Bronchial epithelial cell (primary cell): ENCODE measurements at regions not wholly inside any gene's neighbourhood (a gene's known extent, or its start where the extent isn't known, plus 50 kb on each side); places are given as distances from the start of the nearest gene placed in this dataset.

Experiments
- DNase-seq: peaks from one replicate; pipeline ENCODE4 v3.0.0-alpha.2; 2010; ENCODE audit warnings: low read depth
- FAIRE-seq: peaks from 2 replicates; lab custom pipeline; 2011; peaks lifted over from hg19 to GRCh38; lab: Jason Lieb, UNC
- H3K27me3 ChIP-seq: 2 replicates; pipeline ENCODE4 v1.5.1; 2011; ENCODE audit warnings: low read length; ENCODE audit not compliant: control insufficient read depth, insufficient read depth
- H3K36me3 ChIP-seq: 2 replicates; pipeline ENCODE4 v1.5.1; 2011; ENCODE audit warnings: low read length; ENCODE audit not compliant: control insufficient read depth, insufficient read depth
- H3K4me3 ChIP-seq: 2 replicates; pipeline ENCODE4 v1.5.1; 2011; ENCODE audit warnings: mild to moderate bottlenecking, low read depth, low read length, control low read depth
- TF ChIP-seq, protein P1 (sequence below): IDR thresholded peaks from 2 replicates; pipeline ENCODE4 v1.5.1; 2011; ENCODE audit warnings: mild to moderate bottlenecking, moderate library complexity, low read length, control low read depth, inconsistent platforms; ENCODE audit not compliant: insufficient read depth, severe bottlenecking

DNA sequence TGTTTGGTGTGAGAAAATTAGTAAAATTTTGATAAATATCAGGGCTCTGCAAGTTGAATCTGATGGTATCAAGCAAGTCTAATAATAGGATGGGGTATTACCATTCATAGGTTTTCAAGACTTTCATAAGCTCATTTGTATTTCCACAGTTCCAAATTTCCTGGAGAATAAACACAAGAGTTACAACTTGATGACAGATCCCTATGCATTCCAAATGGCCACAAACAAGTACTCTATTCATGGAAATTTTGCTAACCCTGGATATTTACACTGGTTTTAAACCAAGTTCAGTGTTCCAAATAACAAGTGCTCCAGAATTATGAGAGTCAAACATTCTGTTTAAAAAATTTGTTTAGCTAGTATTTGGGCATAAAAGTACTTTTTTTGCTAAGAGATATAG, 75.0 kb upstream of the CNTN6 start:
- TF ChIP-seq, protein P1, sequence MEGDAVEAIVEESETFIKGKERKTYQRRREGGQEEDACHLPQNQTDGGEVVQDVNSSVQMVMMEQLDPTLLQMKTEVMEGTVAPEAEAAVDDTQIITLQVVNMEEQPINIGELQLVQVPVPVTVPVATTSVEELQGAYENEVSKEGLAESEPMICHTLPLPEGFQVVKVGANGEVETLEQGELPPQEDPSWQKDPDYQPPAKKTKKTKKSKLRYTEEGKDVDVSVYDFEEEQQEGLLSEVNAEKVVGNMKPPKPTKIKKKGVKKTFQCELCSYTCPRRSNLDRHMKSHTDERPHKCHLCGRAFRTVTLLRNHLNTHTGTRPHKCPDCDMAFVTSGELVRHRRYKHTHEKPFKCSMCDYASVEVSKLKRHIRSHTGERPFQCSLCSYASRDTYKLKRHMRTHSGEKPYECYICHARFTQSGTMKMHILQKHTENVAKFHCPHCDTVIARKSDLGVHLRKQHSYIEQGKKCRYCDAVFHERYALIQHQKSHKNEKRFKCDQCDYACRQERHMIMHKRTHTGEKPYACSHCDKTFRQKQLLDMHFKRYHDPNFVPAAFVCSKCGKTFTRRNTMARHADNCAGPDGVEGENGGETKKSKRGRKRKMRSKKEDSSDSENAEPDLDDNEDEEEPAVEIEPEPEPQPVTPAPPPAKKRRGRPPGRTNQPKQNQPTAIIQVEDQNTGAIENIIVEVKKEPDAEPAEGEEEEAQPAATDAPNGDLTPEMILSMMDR = no peak
- FAIRE-seq = no peak
- H3K36me3 ChIP-seq = no peaks in the 10 kb centered on the region
- H3K27me3 ChIP-seq = no peaks in the 10 kb centered on the region
- H3K4me3 ChIP-seq = no peak overlapping the region
- DNase-seq = no peak

DNA sequence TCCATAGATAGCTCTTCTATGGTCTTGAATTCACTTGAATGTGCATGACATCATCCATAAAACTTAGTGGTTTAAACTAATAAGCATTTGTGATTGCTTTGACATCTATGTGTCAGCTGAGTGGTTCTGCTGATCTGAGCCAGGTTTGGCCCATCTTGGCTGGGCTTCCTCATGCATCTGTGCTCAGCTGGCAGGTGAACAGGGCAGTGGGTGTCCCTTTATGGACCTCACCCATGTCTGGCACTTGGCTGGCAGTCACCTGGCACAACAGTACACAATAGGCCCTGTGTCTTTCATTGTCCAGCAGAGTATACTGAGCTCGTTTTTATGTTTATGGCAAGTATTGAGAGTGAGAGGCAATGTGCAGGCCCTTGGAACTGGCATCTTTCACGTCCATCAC, 73.7 kb upstream of the CNTN6 start:
- Histone ChIP-seq H3K4me3 (no peak overlapping the region), H3K27me3 (no peaks in the 10 kb centered on the region), H3K36me3 (no peaks in the 10 kb centered on the region)
- TF ChIP-seq, protein P1 = no peak
- no peak for DNase-seq
- FAIRE-seq = no peak

DNA sequence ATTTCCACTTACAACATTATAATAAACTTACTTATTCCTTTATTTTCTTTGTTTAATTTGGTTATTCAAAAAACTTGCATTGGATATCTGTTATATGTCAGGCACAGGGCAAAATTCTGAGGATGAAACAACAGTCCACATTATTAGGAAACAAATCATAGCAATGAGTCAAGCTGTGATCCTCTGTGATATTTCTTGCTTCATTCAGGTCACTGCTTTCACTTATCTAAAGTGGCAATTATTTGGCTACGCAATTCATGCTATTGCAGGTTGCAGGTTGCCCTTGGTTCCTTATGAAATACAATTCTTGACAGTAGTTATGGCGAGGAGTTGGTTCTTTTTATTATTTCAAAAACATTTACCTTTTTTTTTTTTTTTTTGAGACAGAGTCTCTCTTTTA, 66.4 kb upstream of the CNTN6 start:
- no peak overlapping the region for H3K4me3 ChIP-seq
- H3K27me3 ChIP-seq = no peaks in the 10 kb centered on the region
- DNase-seq (no peak), FAIRE-seq (no peak)
- TF ChIP-seq, protein P1 = no peak
- no peaks in the 10 kb centered on the region for H3K36me3 ChIP-seq

DNA sequence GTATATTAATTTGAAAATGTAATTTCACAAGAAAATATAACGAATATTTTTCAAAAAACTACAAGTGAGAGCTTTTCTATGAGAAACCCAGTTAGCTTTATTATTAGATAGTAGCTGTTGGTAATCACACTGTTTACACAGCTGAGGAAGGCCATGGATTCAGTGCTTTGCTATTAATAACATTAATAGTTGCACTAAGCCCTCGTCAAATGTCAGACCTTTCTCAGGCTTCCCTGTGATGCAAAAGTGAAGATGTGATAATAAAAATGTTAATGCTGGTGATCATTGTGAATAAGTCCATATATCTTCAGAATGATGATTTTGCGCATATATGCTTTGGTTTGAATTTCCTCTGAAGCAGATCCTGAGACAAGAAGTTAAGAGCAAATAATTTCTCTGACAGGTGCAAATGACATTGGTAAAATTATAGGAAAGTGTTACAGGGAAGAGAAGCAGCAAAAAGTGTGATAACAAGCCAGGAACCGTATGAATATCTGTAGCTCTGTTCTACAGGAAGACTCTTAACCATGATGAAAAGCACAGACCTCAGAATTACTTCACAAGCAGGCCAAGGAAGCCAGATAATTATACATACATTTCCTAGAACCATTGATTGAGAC, 56.5 kb upstream of the CNTN6 start:
- H3K36me3 ChIP-seq = no peaks in the 10 kb centered on the region
- H3K27me3 ChIP-seq = no peaks in the 10 kb centered on the region
- TF ChIP-seq, protein P1 = no peak
- DNase-seq (no peak), FAIRE-seq (no peak)
- no peak overlapping the region for H3K4me3 ChIP-seq

DNA sequence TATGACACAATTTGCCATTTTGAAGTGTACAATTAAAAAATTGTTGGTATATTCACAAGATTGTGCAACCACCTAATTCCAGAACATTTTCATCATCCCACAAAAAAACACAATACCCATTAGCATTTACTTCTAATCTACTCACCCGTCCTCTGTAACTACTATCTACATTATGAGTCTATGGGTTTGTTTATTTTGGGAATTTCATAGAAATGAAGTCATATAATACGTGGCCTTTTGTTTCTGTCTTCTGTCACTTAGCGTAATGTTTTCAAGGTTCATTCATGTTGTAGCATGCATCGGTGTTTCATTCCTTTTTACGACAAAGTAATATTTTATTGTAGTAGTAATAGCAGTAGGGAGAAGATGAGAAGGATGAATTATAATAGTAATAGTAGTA, 55.2 kb upstream of the CNTN6 start:
- TF ChIP-seq, protein P1 = no peak
- peak; percentile 52 for DNase-seq
- Histone ChIP-seq H3K4me3 (no peak overlapping the region), H3K27me3 (no peaks in the 10 kb centered on the region), H3K36me3 (no peaks in the 10 kb centered on the region)
- no peak for FAIRE-seq
